ENCODE measurements at regions not wholly inside any gene's neighbourhood (a gene's known extent, or its start where the extent isn't known, plus 50 kb on each side); places are given as distances from the start of the nearest gene placed in this dataset.

DNA sequence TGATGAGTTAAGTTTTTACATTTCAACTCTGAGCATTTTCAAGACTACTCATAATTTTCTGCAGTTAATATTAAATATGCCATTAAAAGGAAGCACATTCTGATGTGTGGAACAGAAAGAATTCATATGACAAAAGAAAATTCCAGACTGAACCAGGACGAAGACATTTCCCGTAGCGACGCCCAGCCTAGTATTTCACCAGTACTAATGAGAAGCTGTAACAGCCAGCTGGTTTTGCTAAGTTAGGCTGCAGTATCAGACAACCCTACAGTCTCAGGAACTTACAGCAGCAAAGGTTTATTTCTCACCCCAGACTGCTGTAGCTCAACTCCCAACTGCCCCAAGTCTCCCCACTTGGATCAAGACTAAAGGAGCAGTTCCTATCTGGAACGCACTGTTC is 91.6 kb downstream of the TMEM174 start:
- Histone ChIP-seq H3K4me3 (no peak overlapping the region), H3K27me3 (no peaks in the 10 kb centered on the region), H3K4me1 (no peaks in the 10 kb centered on the region), H3K9me3 (no peaks in the 10 kb centered on the region), H3K27ac (no peak overlapping the region), H3K36me3 (no peaks in the 10 kb centered on the region)
- TF ChIP-seq, protein P1, sequence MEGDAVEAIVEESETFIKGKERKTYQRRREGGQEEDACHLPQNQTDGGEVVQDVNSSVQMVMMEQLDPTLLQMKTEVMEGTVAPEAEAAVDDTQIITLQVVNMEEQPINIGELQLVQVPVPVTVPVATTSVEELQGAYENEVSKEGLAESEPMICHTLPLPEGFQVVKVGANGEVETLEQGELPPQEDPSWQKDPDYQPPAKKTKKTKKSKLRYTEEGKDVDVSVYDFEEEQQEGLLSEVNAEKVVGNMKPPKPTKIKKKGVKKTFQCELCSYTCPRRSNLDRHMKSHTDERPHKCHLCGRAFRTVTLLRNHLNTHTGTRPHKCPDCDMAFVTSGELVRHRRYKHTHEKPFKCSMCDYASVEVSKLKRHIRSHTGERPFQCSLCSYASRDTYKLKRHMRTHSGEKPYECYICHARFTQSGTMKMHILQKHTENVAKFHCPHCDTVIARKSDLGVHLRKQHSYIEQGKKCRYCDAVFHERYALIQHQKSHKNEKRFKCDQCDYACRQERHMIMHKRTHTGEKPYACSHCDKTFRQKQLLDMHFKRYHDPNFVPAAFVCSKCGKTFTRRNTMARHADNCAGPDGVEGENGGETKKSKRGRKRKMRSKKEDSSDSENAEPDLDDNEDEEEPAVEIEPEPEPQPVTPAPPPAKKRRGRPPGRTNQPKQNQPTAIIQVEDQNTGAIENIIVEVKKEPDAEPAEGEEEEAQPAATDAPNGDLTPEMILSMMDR (IDR thresholded peaks at IDR 0.05), result no peak
- no peak for TF ChIP-seq POLR2A (IDR thresholded peaks at IDR 0.05)
- no peak for DNase-seq

DNA sequence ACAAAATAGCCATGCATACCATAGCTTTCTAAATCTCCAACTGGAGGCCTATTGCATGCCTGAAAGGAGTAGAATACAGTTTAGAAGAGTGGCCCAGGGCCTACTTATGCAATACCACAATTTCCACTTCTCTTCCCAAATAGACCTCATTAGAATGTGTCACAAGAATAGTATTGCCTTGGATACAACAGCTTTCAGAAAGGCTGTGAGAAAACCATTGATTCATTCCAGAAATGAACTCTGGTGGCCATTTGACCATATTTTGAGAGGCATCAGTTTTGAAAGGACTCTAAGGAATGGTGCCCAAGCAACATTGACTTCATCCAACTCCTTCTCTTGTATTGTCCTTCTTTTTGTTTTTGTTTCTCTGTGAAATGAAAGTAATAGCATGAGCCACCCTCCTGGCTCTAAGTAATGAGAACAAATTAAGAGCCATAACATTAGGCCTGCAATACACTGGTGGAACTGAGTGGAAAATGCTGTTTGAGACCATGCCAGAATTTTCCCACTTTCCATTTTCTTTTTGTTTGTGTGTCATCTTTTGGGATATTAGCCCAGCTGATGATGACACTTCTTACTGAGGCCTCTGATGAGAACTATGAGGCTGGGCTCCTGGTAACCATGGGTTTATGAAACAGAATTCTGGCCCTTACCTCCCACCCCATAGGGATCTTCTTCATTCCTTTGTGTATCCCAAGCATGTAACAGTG is 90.2 kb downstream of the TMEM174 start:
- Histone ChIP-seq H3K27me3 (no peaks in the 10 kb centered on the region), H3K36me3 (no peaks in the 10 kb centered on the region), H3K4me1 (no peaks in the 10 kb centered on the region), H3K9me3 (no peaks in the 10 kb centered on the region), H3K27ac (no peak overlapping the region), H3K4me3 (no peak overlapping the region)
- TF ChIP-seq, protein P1 (IDR thresholded peaks at IDR 0.05), result no peak
- no peak for TF ChIP-seq POLR2A (IDR thresholded peaks at IDR 0.05)
- no peak for DNase-seq

DNA sequence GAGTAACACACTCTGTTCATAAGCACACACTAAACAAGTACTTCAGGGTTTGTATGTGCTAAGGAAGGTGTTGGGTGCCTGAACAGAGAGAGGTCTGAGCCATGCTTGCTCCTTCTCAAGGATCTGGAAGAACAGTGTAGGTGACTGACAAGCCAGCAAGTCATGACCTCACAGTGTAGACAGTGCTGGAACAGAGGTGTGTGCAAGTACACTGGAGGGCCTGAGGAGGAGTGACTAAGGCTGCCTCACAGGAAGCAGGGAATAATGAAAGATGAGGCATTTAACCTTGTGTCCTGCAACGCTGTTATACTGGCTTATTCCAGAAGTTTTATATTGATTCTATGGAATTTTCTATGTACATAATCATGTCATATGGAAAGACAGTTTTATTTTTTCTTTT is 83.9 kb downstream of the TMEM174 start:
- Histone ChIP-seq H3K4me1 (no peaks in the 10 kb centered on the region), H3K36me3 (no peaks in the 10 kb centered on the region), H3K9me3 (no peaks in the 10 kb centered on the region), H3K27me3 (no peaks in the 10 kb centered on the region), H3K27ac (no peak overlapping the region), H3K4me3 (no peak overlapping the region)
- no peak for TF ChIP-seq POLR2A (IDR thresholded peaks at IDR 0.05)
- TF ChIP-seq, protein P1 (IDR thresholded peaks at IDR 0.05), result no peak
- DNase-seq, result no peak

DNA sequence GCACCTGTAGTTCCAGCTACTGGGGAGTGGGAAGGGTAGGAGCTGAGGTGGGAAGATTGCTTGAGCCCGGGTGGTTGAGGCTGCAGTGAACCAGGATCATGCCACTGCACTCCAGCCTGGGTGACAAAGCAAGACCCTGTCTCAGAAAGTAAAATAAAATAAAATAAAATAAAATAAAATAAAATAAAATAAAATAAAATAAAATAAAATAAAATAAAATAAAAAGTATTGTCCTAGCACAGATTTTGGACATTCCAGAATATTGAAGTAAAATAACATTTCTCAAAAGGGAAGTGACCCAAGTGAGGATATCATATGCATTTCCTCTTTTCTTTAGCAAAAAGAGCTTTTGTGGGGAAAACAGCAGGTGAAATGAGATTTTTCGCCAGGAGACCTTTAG is 83.5 kb downstream of the TMEM174 start:
- no peak for DNase-seq
- Histone ChIP-seq H3K27me3 (no peaks in the 10 kb centered on the region), H3K27ac (no peak overlapping the region), H3K4me1 (no peaks in the 10 kb centered on the region), H3K36me3 (no peaks in the 10 kb centered on the region), H3K4me3 (no peak overlapping the region), H3K9me3 (no peaks in the 10 kb centered on the region)
- TF ChIP-seq, protein P1 (IDR thresholded peaks at IDR 0.05), result no peak
- no peak for TF ChIP-seq POLR2A (IDR thresholded peaks at IDR 0.05)

DNA sequence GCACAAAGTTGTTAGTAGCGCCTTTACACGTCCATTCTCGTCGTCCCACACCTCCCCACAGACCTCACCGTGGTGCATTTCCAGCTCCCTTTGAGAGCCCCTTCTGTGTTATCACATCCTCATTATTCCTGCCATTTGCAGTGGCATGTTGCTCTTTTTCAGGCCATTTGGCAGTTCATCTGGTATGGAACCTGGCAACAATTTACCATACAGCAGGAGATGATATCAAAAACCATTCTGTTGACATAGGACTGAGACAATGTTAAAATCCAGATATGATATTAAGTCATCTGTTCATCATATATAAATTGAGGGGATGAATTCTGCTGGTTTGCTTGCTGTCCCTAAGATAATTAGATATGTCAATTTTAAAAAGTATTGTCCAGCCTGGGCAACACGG is 83.0 kb downstream of the TMEM174 start:
- Histone ChIP-seq H3K27me3 (no peaks in the 10 kb centered on the region), H3K4me1 (no peaks in the 10 kb centered on the region), H3K9me3 (no peaks in the 10 kb centered on the region), H3K36me3 (no peaks in the 10 kb centered on the region), H3K4me3 (no peak overlapping the region), H3K27ac (no peak overlapping the region)
- no peak for DNase-seq
- TF ChIP-seq POLR2A (IDR thresholded peaks at IDR 0.05), result no peak
- TF ChIP-seq, protein P1 (IDR thresholded peaks at IDR 0.05), result no peak

DNA sequence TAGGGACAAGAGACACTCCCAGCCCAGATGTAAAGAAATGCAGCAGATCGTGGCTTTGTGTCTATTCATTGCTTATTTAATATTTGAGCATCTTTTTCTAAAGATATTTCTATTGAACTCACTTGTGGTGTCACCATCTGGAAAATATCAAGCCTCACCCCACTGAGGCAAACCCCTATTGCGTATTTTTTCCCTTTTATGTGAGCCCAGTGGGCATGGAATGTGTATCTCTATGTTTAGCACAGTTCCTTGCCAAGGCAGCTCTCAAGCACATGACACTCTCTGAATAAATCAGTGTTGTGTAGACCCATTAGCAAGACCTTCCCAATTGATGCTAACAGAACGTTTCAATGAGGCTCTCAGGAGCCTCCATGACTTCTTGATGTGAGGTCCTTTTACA is 81.6 kb downstream of the TMEM174 start:
- Histone ChIP-seq H3K4me3 (no peak overlapping the region), H3K27me3 (no peaks in the 10 kb centered on the region), H3K9me3 (no peaks in the 10 kb centered on the region), H3K36me3 (no peaks in the 10 kb centered on the region), H3K4me1 (no peaks in the 10 kb centered on the region), H3K27ac (no peak overlapping the region)
- no peak for DNase-seq
- TF ChIP-seq POLR2A (IDR thresholded peaks at IDR 0.05), result no peak
- TF ChIP-seq, protein P1 (IDR thresholded peaks at IDR 0.05), result no peak

Measured in Peyer's patch (tissue), 4 donors.